HEK293T (cell line): ENCODE measurements at regions not wholly inside any gene's neighbourhood (a gene's known extent, or its start where the extent isn't known, plus 50 kb on each side); places are given as distances from the start of the nearest gene placed in this dataset.

Source experiments
- BHLHE40 ChIP-seq: fragments of 450-650 bp; IDR thresholded peaks from 2 replicates; pipeline ENCODE4 v1.6.1; 2016; ENCODE audit warnings: mild to moderate bottlenecking, moderate library complexity, borderline replicate concordance
- FOXA1 ChIP-seq: fragments of 450-650 bp; IDR thresholded peaks from 2 replicates; pipeline ENCODE4 v1.6.1; 2016; ENCODE audit warnings: mild to moderate bottlenecking
- FOXM1 ChIP-seq: fragments of 450-650 bp; IDR thresholded peaks from 2 replicates; pipeline ENCODE4 v1.6.1; 2017; ENCODE audit warnings: mild to moderate bottlenecking, borderline replicate concordance
- HDGF ChIP-seq: fragments of 450-650 bp; IDR thresholded peaks from 2 replicates; pipeline ENCODE4 v1.6.1; 2017; ENCODE audit warnings: antibody characterized with exemption, borderline replicate concordance
- L3MBTL2 ChIP-seq: fragments of 450-650 bp; conservative IDR thresholded peaks from 2 replicates; pipeline ENCODE4 v1.6.1; 2016; ENCODE audit warnings: mild to moderate bottlenecking
- SUZ12 ChIP-seq: fragments of 450-650 bp; IDR thresholded peaks from 2 replicates; pipeline ENCODE4 v1.6.1; 2016; ENCODE audit warnings: mild to moderate bottlenecking
- TARDBP ChIP-seq: fragments of 450-650 bp; IDR thresholded peaks from 2 replicates; pipeline ENCODE4 v1.6.1; 2016
- ZNF384 ChIP-seq: fragments of 450-650 bp; IDR thresholded peaks from 2 replicates; pipeline ENCODE4 v1.6.1; 2016

DNA sequence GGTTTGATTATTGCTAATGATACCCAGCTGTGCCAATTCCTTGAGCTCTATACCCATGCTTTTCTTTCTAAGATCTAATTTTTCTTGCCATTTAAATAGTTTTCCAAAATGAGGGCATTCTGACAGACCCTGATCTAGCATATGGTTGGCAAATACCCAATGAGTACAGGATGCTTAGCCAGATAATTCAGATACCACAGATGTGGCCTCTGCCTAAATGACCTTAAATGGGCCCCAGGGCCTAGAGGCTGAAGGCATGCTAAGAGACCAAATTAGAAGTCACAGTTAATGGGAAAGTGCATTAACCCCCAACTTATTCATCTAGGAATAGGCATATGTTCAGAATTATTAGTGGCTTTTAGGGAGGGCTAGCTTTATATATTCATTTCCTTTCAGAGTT, 122.3 kb upstream of the CNOT2 start:
- no peak for TF ChIP-seq BHLHE40
- no peak for TF ChIP-seq SUZ12
- TF ChIP-seq FOXA1 = no peak
- TF ChIP-seq TARDBP = no peak
- no peak for TF ChIP-seq L3MBTL2
- TF ChIP-seq ZNF384 = no peak
- no peak for TF ChIP-seq FOXM1
- no peak for TF ChIP-seq HDGF
